Esophagus muscularis mucosa (tissue), 3 donors: ENCODE measurements at regions not wholly inside any gene's neighbourhood (a gene's known extent, or its start where the extent isn't known, plus 50 kb on each side); places are given as distances from the start of the nearest gene placed in this dataset.

Experiments
- POLR2A ChIP-seq: fragments of 450-650 bp; IDR thresholded peaks from one replicate; pipeline ENCODE4 v1.6.1; 2017; ENCODE audit warnings: antibody characterized with exemption, moderate library complexity, mild to moderate bottlenecking, low read depth
- TF ChIP-seq, protein P1 (sequence below), 3 experiments: fragments of 200-600 bp in 2 of 3; fragments of 450-650 bp in 1 of 3; sonication (generic) in 2 of 3; IDR thresholded peaks; one replicate each; pipeline ENCODE4 v1.5.1; 2017 to 2019; ENCODE audit warnings: antibody characterized with exemption in 3 of 3, mild to moderate bottlenecking in 2 of 3, moderate library complexity in 1 of 3

DNA sequence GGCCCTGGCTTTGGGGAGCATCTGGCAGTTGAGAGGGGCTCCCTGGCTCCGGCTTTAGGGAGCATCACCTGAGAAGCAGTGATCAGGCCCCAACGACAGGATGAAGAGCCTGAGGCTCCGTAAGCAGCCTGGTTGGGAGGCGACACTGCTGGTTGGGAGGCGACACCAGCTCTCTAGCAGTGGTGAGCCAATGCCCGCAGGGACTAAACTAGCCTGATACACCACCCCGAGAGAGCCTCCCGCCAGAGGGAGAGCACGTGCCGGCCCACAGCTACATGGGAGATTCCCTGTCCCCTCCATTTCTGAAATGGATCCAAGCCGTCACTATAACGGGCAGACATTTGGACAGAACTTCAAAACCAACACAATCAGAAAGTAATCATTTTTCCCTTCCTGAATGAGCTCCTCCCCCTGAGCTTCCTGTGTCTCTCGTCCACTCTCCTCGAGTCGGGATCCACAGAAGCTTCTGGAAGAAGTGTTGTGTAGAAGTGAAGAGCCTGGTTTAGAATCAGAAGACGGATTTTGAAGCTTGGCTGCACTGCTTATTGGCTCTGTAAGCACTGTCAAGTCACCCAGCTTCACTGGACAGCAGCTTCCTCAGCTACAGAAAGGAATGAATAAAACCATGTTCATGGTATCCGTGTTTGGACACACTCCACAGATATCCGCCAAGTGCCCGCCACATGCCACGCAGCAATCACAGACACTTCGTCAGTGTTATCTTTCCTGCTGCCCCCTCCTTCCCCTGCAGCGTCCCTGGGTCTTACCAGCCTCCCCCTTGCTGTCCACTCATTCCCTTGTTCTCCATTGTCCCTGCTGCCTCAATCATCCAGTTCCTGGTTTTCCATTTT lies 199.6 kb downstream of the TTLL2 start:
- TF ChIP-seq, protein P1, sequence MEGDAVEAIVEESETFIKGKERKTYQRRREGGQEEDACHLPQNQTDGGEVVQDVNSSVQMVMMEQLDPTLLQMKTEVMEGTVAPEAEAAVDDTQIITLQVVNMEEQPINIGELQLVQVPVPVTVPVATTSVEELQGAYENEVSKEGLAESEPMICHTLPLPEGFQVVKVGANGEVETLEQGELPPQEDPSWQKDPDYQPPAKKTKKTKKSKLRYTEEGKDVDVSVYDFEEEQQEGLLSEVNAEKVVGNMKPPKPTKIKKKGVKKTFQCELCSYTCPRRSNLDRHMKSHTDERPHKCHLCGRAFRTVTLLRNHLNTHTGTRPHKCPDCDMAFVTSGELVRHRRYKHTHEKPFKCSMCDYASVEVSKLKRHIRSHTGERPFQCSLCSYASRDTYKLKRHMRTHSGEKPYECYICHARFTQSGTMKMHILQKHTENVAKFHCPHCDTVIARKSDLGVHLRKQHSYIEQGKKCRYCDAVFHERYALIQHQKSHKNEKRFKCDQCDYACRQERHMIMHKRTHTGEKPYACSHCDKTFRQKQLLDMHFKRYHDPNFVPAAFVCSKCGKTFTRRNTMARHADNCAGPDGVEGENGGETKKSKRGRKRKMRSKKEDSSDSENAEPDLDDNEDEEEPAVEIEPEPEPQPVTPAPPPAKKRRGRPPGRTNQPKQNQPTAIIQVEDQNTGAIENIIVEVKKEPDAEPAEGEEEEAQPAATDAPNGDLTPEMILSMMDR (IDR thresholded peaks at IDR 0.05), result no peak
- TF ChIP-seq POLR2A, result no peak
